H1 (cell line): ENCODE measurements at regions not wholly inside any gene's neighbourhood (a gene's known extent, or its start where the extent isn't known, plus 50 kb on each side); places are given as distances from the start of the nearest gene placed in this dataset.

Experiments
- CTCF ChIA-PET: fragments of 300-600 bp; sonication (Branson Sonifier 250); formaldehyde crosslinking; loops from one replicate; lab custom pipeline; 2021; ENCODE audit not compliant: partially characterized antibody; lab: Charles Lee
- POLR2A ChIA-PET: fragments of 300-600 bp; sonication (Branson Sonifier 250); formaldehyde crosslinking; loops from one replicate; lab custom pipeline; 2021; ENCODE audit warnings: inconsistent platforms; ENCODE audit not compliant: partially characterized antibody; lab: Charles Lee
- DNase-seq, 2 experiments: peaks; one replicate each; pipeline versions ENCODE4 v3.0.0 to v3.0.0-alpha.2; 2010 to 2022; ENCODE audit warnings: low spot score in 2 of 2, low read depth in 1 of 2, mixed read lengths in 1 of 2
- FAIRE-seq: peaks from 2 replicates; lab custom pipeline; 2011; peaks lifted over from hg19 to GRCh38; lab: Jason Lieb, UNC
- H2AFZ ChIP-seq: 2 replicates; pipeline ENCODE4 v1.8.1; 2012; ENCODE audit warnings: low read length, inconsistent platforms
- H2AK5ac ChIP-seq: 2 replicates; pipeline ENCODE4 v1.6.1; 2013; ENCODE audit warnings: low read depth, low read length
- H2BK120ac ChIP-seq: replicated peaks from 2 replicates; pipeline ENCODE3; 2013; ENCODE audit warnings: low read depth, low read length, inconsistent platforms
- H2BK12ac ChIP-seq: 2 replicates; pipeline ENCODE4 v1.6.1; 2013; ENCODE audit warnings: low read depth, low read length
- H2BK15ac ChIP-seq: 2 replicates; pipeline ENCODE4 v1.6.1; 2013; ENCODE audit warnings: low read length
- H2BK20ac ChIP-seq: 2 replicates; pipeline ENCODE4 v1.6.1; 2013; ENCODE audit warnings: low read length
- H2BK5ac ChIP-seq: 2 replicates; pipeline ENCODE4 v1.6.1; 2013; ENCODE audit warnings: low read depth, low read length
- H3K14ac ChIP-seq: 2 replicates; pipeline ENCODE4 v1.6.1; 2013; ENCODE audit warnings: inconsistent platforms; ENCODE audit not compliant: insufficient read length
- H3K18ac ChIP-seq: 2 replicates; pipeline ENCODE4 v1.6.1; 2013; ENCODE audit warnings: low read length; ENCODE audit errors: extremely low read depth
- H3K23ac ChIP-seq: 2 replicates; pipeline ENCODE4 v1.6.1; 2013; ENCODE audit warnings: inconsistent platforms; ENCODE audit not compliant: insufficient read length
- H3K23me2 ChIP-seq: 2 replicates; pipeline ENCODE4 v1.6.1; 2013; ENCODE audit warnings: low read depth, low read length
- H3K27ac ChIP-seq: 2 replicates; pipeline ENCODE4 v1.6.1; 2011; ENCODE audit warnings: low read depth, low read length, inconsistent platforms
- H3K27me3 ChIP-seq, 4 experiments: replicated peaks in 1 of 4; 1 replicate in 1 of 4; 2 replicates in 3 of 4; pipeline versions ENCODE4 v1.6.1 to v1.8.1; 2011 to 2013; ENCODE audit warnings: low read length in 3 of 4, mild to moderate bottlenecking in 3 of 4, inconsistent platforms in 2 of 4, mixed read lengths in 2 of 4, moderate library complexity in 1 of 4; ENCODE audit not compliant: control insufficient read depth in 3 of 4, insufficient read depth in 3 of 4; ENCODE audit errors: extremely low read depth in 1 of 4
- H3K36me3 ChIP-seq, 4 experiments: 2 replicates each; pipeline versions ENCODE4 v1.6.1 to v1.8.1; 2011 to 2013; ENCODE audit warnings: mild to moderate bottlenecking in 4 of 4, low read length in 3 of 4, moderate library complexity in 2 of 4, control low read depth in 1 of 4, inconsistent platforms in 1 of 4; ENCODE audit not compliant: insufficient read depth in 4 of 4, control insufficient read depth in 2 of 4
- H3K4ac ChIP-seq: replicated peaks from 2 replicates; pipeline ENCODE3; 2013; ENCODE audit warnings: low read length, low read depth, mixed read lengths, inconsistent platforms; ENCODE audit not compliant: insufficient read length
- H3K4me1 ChIP-seq, 4 experiments: replicated peaks in 1 of 4; 1 replicate in 1 of 4; 2 replicates in 3 of 4; pipeline versions ENCODE4 v1.6.1 to v1.8.1; 2011 to 2013; ENCODE audit warnings: low read length in 3 of 4, inconsistent platforms in 2 of 4, mixed read lengths in 1 of 4; ENCODE audit not compliant: insufficient read depth in 4 of 4, control insufficient read depth in 3 of 4
- H3K4me2 ChIP-seq, 2 experiments: 2 replicates each; pipeline versions ENCODE4 v1.6.1 to v1.8.1; 2011 to 2013; ENCODE audit warnings: low read depth in 2 of 2, low read length in 2 of 2, control low read depth in 1 of 2, inconsistent platforms in 1 of 2, mild to moderate bottlenecking in 1 of 2; ENCODE audit not compliant: insufficient read depth in 1 of 2
- H3K4me3 ChIP-seq, 4 experiments: fragments of 200-600, 300-600 bp in 1 of 4; sonication (generic), shearing (Covaris generic), sonication (Bioruptor Twin) in 1 of 4; 2 replicates each; pipeline versions ENCODE4 v1.5.1 to v1.8.1; 2011 to 2016; ENCODE audit warnings: low read length in 4 of 4, low read depth in 3 of 4, control low read depth in 2 of 4, inconsistent platforms in 2 of 4, mild to moderate bottlenecking in 2 of 4, mixed read lengths in 1 of 4, moderate library complexity in 1 of 4; ENCODE audit not compliant: insufficient read depth in 2 of 4; ENCODE audit errors: extremely low read depth in 1 of 4
- H3K56ac ChIP-seq: replicated peaks from 2 replicates; pipeline ENCODE3; 2013; ENCODE audit warnings: low read depth, mild to moderate bottlenecking, mixed read lengths, low read length, inconsistent platforms; ENCODE audit not compliant: insufficient read length
- H3K79me1 ChIP-seq: 2 replicates; pipeline ENCODE4 v1.6.1; 2013; ENCODE audit warnings: low read depth, low read length, control low read depth
- H3K79me2 ChIP-seq, 2 experiments: 2 replicates each; pipeline versions ENCODE4 v1.6.1 to v1.8.1; 2012 to 2013; ENCODE audit warnings: low read length in 2 of 2, mild to moderate bottlenecking in 2 of 2, inconsistent platforms in 1 of 2; ENCODE audit not compliant: insufficient read depth in 2 of 2, control insufficient read depth in 1 of 2
- H3K9ac ChIP-seq, 4 experiments: replicated peaks in 1 of 4; 1 replicate in 1 of 4; 2 replicates in 3 of 4; pipeline versions ENCODE4 v1.6.1 to v1.8.1; 2011 to 2013; ENCODE audit warnings: low read depth in 3 of 4, low read length in 3 of 4, control low read depth in 2 of 4, mild to moderate bottlenecking in 2 of 4, moderate library complexity in 2 of 4, inconsistent platforms in 1 of 4; ENCODE audit errors: extremely low read depth in 1 of 4
- H3K9me3 ChIP-seq, 2 experiments: 2 replicates each; pipeline versions ENCODE4 v1.6.1 to v1.8.1; 2012 to 2013; ENCODE audit warnings: mild to moderate bottlenecking in 2 of 2, moderate library complexity in 2 of 2, control low read depth in 1 of 2, inconsistent platforms in 1 of 2, low read depth in 1 of 2, low read length in 1 of 2, mixed read lengths in 1 of 2; ENCODE audit not compliant: insufficient read depth in 2 of 2
- H4K20me1 ChIP-seq, 2 experiments: replicated peaks in 1 of 2; 2 replicates each; pipeline versions ENCODE3 to v1.8.1; 2011 to 2013; ENCODE audit warnings: inconsistent platforms in 2 of 2, low read length in 2 of 2, mild to moderate bottlenecking in 1 of 2; ENCODE audit not compliant: insufficient read depth in 2 of 2, control insufficient read depth in 1 of 2
- H4K5ac ChIP-seq: 2 replicates; pipeline ENCODE4 v1.6.1; 2013; ENCODE audit warnings: low read length, low read depth, mixed read lengths, inconsistent platforms; ENCODE audit not compliant: insufficient read length
- H4K8ac ChIP-seq: 2 replicates; pipeline ENCODE4 v1.8.0; 2013; ENCODE audit warnings: mild to moderate bottlenecking, moderate library complexity, low read length, inconsistent platforms; ENCODE audit not compliant: insufficient read depth; ENCODE audit errors: extremely low read depth
- H4K91ac ChIP-seq: replicated peaks from 2 replicates; pipeline ENCODE3; 2013; ENCODE audit warnings: low read length, mixed read lengths, inconsistent platforms; ENCODE audit not compliant: insufficient read length
- SP1 ChIP-seq: IDR thresholded peaks from 2 replicates; pipeline ENCODE4 v1.6.1; 2011; ENCODE audit warnings: low read depth, low read length
- SUZ12 ChIP-seq: fragments of 200-600 bp; sonication (generic); IDR thresholded peaks from 2 replicates; pipeline ENCODE4 v1.6.1; 2012; ENCODE audit warnings: mild to moderate bottlenecking, inconsistent platforms, low read length, moderate library complexity, mixed read lengths
- TAF1 ChIP-seq: IDR thresholded peaks from 2 replicates; pipeline ENCODE4 v1.6.1; 2011; ENCODE audit warnings: mild to moderate bottlenecking, low read depth, low read length
- WGBS, 2 experiments: shearing (Covaris generic) in 1 of 2; methylation state at CpG; one replicate each; pipeline versions ENCODE4 v1.1.6 to v1.1.7; 2013 to 2015; ENCODE audit warnings: low lambda C conversion rate in 2 of 2, mixed read lengths in 2 of 2, inconsistent platforms in 1 of 2, low coverage in 1 of 2, missing lambda C conversion rate in 1 of 2; ENCODE audit not compliant: insufficient replicate concordance in 2 of 2, insufficient coverage in 1 of 2, insufficient read length in 1 of 2; ENCODE audit errors: extremely low coverage in 1 of 2, missing lambda C conversion rate in 1 of 2; 5-methylcytosine and 5-hydroxymethylcytosine counted together

DNA sequence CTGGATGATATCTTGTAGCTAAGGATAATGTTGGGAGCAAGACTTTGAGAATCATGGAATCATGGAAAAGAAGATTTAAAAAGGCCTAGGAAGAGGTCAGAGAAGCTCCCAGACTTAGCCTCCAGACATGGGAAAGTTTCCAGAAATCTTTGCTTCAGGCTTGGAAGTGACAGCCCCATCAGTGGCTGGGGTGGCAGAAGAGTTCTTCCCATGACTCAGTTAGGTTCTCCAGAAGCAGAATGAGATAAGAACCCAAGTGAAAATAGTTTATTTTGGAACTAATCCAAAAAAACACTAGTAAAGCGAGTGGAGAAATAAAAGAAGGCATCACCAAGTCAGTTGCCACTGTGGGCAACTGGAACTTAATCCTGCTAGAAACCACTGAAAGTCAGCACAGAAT lies 506.9 kb downstream of the MID1IP1 start:
- no peak overlapping the region for H3K4me2 ChIP-seq
- no peaks in the 10 kb centered on the region for H4K20me1 ChIP-seq
- H3K56ac ChIP-seq: no peak overlapping the region
- no peaks in the 10 kb centered on the region for H3K4me1 ChIP-seq
- CTCF ChIA-PET: no interaction called here
- H2BK120ac ChIP-seq: no peak overlapping the region
- no peak for FAIRE-seq
- no peaks in the 10 kb centered on the region for H3K27me3 ChIP-seq
- H2BK5ac ChIP-seq: no peak overlapping the region
- H4K91ac ChIP-seq: no peak overlapping the region
- H4K8ac ChIP-seq: no peak overlapping the region
- H4K5ac ChIP-seq: no peak overlapping the region
- no peak overlapping the region for H2BK15ac ChIP-seq
- 86% methylated on average over 1 of the region's 1 CpG; no CpG with 5 or more reads in 1 of the 2 experiments for WGBS, 2 experiments
- POLR2A ChIA-PET: no interaction called here
- H3K4me3 ChIP-seq: no peak overlapping the region
- H3K18ac ChIP-seq: no peak overlapping the region
- H3K79me2 ChIP-seq: no peaks in the 10 kb centered on the region
- DNase-seq: no peak
- H2BK12ac ChIP-seq: no peak overlapping the region
- no peak overlapping the region for H3K4ac ChIP-seq
- no peak overlapping the region for H2AK5ac ChIP-seq
- H3K23me2 ChIP-seq: no peaks in the 10 kb centered on the region
- no peak overlapping the region for H3K23ac ChIP-seq
- H3K27ac ChIP-seq: no peak overlapping the region
- H3K9me3 ChIP-seq: peaks cover 0 to 3% of the 10 kb centered on the region in 2 experiments; a peak in 2 of 4 replicates
- H3K14ac ChIP-seq: no peak overlapping the region
- no peak overlapping the region for H3K9ac ChIP-seq
- TF ChIP-seq SUZ12: no peak
- TF ChIP-seq SP1: no peak
- TF ChIP-seq TAF1: no peak
- H3K79me1 ChIP-seq: no peaks in the 10 kb centered on the region
- H2AFZ ChIP-seq: no peak overlapping the region
- H3K36me3 ChIP-seq: no peaks in the 10 kb centered on the region
- no peak overlapping the region for H2BK20ac ChIP-seq
